CD8-positive, alpha-beta memory T cell (primary cell): ENCODE measurements at regions not wholly inside any gene's neighbourhood (a gene's known extent, or its start where the extent isn't known, plus 50 kb on each side); places are given as distances from the start of the nearest gene placed in this dataset.
"Not testable (repeated sequence)": the region's sequence is repeated elsewhere in the genome, so short reads cannot be mapped to it uniquely, and the experiment has no call there.

ENCODE experiments used
- CTCF ChIA-PET: fragments of 350-600 bp; sonication (Branson Sonifier 250); formaldehyde crosslinking; loops from one replicate; lab custom pipeline; 2021; ENCODE audit warnings: antibody characterized with exemption; lab: Charles Lee
- POLR2A ChIA-PET: fragments of 350-600 bp; sonication (Branson Sonifier 250); formaldehyde crosslinking; loops from one replicate; lab custom pipeline; 2021; ENCODE audit warnings: antibody characterized with exemption; lab: Charles Lee
- DNase-seq, 5 donors: peaks; one replicate each; pipeline versions ENCODE4 v3.0.0 to v3.0.0-alpha.2; 2020 to 2022; ENCODE audit warnings: mixed read lengths in 1 of 5
- H3K27ac ChIP-seq: one replicate; pipeline ENCODE4 v1.7.0; 2013; ENCODE audit warnings: low read depth, mild to moderate bottlenecking, low read length, moderate library complexity
- H3K27me3 ChIP-seq: 2 replicates; pipeline ENCODE4 v1.7.0; 2013; ENCODE audit warnings: low read length, mild to moderate bottlenecking; ENCODE audit not compliant: insufficient read depth, poor library complexity, severe bottlenecking
- H3K36me3 ChIP-seq: 2 replicates; pipeline ENCODE4 v1.7.0; 2013; ENCODE audit warnings: mild to moderate bottlenecking, low read length, moderate library complexity; ENCODE audit not compliant: insufficient read depth
- H3K4me1 ChIP-seq: 2 replicates; pipeline ENCODE4 v1.7.0; 2013; ENCODE audit warnings: mild to moderate bottlenecking, low read length, moderate library complexity; ENCODE audit not compliant: insufficient read depth
- H3K4me3 ChIP-seq: 2 replicates; pipeline ENCODE4 v1.7.0; 2013; ENCODE audit warnings: mild to moderate bottlenecking, low read length
- H3K9me3 ChIP-seq: 2 replicates; pipeline ENCODE4 v1.7.0; 2013; ENCODE audit warnings: mild to moderate bottlenecking, low read length
- H3K27ac Mint-ChIP-seq, 8 donors: one replicate each; pipeline ENCODE4 v1.8.0; 2020 to 2021; ENCODE audit warnings: mixed read lengths in 8 of 8, mild to moderate bottlenecking in 6 of 8, inconsistent platforms in 3 of 8, moderate library complexity in 3 of 8
- H3K27me3 Mint-ChIP-seq, 2 donors: one replicate each; pipeline ENCODE4 v1.8.0; 2020 to 2021; ENCODE audit warnings: mixed read lengths in 2 of 2, mild to moderate bottlenecking in 1 of 2, moderate library complexity in 1 of 2
- H3K36me3 Mint-ChIP-seq, 3 donors: one replicate each; pipeline ENCODE4 v1.8.0; 2020 to 2021; ENCODE audit warnings: mixed read lengths in 3 of 3, inconsistent platforms in 1 of 3, mild to moderate bottlenecking in 1 of 3
- H3K4me1 Mint-ChIP-seq, 3 donors: one replicate each; pipeline ENCODE4 v1.8.0; 2020 to 2021; ENCODE audit warnings: mixed read lengths in 3 of 3, inconsistent platforms in 1 of 3, mild to moderate bottlenecking in 1 of 3
- H3K4me3 Mint-ChIP-seq, 7 donors: one replicate each; pipeline ENCODE4 v1.8.0; 2020 to 2021; ENCODE audit warnings: mixed read lengths in 7 of 7, mild to moderate bottlenecking in 6 of 7, moderate library complexity in 4 of 7, inconsistent platforms in 2 of 7
- H3K9me3 Mint-ChIP-seq, 5 donors: one replicate each; pipeline ENCODE4 v1.8.0; 2020 to 2022; ENCODE audit warnings: mixed read lengths in 5 of 5, mild to moderate bottlenecking in 3 of 5, moderate library complexity in 2 of 5, inconsistent platforms in 1 of 5

DNA sequence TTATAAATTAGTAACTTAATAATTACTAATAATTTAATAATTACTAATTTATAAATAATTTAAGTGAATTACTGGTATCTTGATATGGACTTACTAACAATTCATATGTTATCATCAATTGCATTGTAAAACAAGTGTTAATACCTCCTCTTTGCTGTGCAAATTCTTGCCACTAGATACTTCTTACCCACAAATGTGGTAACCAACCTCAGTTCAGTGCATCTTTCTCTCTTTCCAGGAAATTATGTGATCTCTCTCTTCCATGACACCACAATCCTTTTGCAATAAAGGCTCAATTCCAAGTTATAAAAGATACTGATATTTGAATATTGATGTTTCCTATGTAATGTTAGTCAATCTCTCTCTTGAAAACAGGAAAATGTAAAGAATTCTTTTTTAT is 408.6 kb upstream of the MIR17HG start:
- Mint-ChIP-seq H3K4me3 (no peak overlapping the region), H3K36me3 (no peaks in the 10 kb centered on the region), H3K27ac (no peak overlapping the region), H3K9me3 (peaks cover 0 to 3% (median 0%) of the 10 kb centered on the region in 5 donors), H3K27me3 (no peaks in the 10 kb centered on the region), H3K4me1 (no peaks in the 10 kb centered on the region)
- no peak overlapping the region for H3K4me3 ChIP-seq
- no peaks in the 10 kb centered on the region for H3K4me1 ChIP-seq
- H3K36me3 ChIP-seq, result no peaks in the 10 kb centered on the region
- H3K27me3 ChIP-seq, result no peaks in the 10 kb centered on the region
- CTCF ChIA-PET, result no interaction called here
- no peak overlapping the region for H3K27ac ChIP-seq
- H3K9me3 ChIP-seq, result no peaks in the 10 kb centered on the region
- POLR2A ChIA-PET, result no interaction called here
- no peak for DNase-seq

DNA sequence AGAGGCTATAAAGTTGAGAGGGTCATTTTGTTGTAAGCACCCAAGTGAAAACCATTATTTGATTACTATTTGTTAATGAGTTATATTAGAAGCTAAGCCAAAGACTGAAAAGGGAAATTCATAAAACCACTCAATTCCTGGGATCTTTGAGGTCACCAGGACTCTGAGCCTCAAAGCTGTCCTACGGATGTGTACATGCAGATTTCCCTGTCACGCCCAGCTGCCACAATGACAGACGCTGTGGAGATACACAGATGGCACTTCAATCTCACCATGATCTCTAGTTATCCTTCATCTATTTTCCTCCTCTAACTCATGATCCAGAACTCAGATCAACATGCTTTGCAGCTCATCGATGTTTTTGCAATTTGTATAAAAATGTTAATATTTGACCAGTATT is 403.5 kb upstream of the MIR17HG start:
- CTCF ChIA-PET, result no interaction called here
- Histone ChIP-seq H3K4me3 (no peak overlapping the region), H3K36me3 (no peaks in the 10 kb centered on the region), H3K9me3 (no peaks in the 10 kb centered on the region), H3K27ac (no peak overlapping the region), H3K4me1 (no peaks in the 10 kb centered on the region), H3K27me3 (no peaks in the 10 kb centered on the region)
- Mint-ChIP-seq H3K9me3 (peaks cover 0 to 4% (median 0%) of the 10 kb centered on the region in 5 donors), H3K27me3 (no peaks in the 10 kb centered on the region), H3K4me3 (no peak overlapping the region), H3K4me1 (no peaks in the 10 kb centered on the region), H3K36me3 (no peaks in the 10 kb centered on the region), H3K27ac (no peak overlapping the region)
- POLR2A ChIA-PET, result no interaction called here
- DNase-seq, result no peak

DNA sequence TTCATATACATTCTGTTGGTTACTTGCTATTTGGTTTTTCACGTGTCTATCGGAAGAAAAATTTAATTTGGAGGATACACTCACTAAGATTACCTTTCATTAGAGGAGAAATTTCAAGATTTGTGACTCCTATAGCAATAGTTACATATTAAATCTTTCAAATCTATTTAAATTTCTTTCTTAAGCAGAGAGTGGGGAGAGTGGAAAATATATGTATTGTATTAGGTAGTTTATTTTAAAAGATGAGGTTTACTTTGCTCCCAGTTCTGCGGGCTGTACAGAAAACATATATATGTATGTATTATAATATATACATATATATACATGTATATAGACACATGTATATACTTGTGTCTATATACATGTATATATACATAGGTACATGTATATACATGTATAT is 402.3 kb upstream of the MIR17HG start:
- H3K4me3 Mint-ChIP-seq, H3K27me3 Mint-ChIP-seq, H3K27ac Mint-ChIP-seq, H3K4me1 ChIP-seq, H3K9me3 ChIP-seq, H3K4me3 ChIP-seq, H3K36me3 Mint-ChIP-seq, DNase-seq, CTCF ChIA-PET, H3K4me1 Mint-ChIP-seq, H3K27ac ChIP-seq, POLR2A ChIA-PET, H3K36me3 ChIP-seq, H3K27me3 ChIP-seq: not testable (repeated sequence)
- H3K9me3 Mint-ChIP-seq, result peaks cover 0 to 14% (median 0%) of the 10 kb centered on the region in 5 donors

DNA sequence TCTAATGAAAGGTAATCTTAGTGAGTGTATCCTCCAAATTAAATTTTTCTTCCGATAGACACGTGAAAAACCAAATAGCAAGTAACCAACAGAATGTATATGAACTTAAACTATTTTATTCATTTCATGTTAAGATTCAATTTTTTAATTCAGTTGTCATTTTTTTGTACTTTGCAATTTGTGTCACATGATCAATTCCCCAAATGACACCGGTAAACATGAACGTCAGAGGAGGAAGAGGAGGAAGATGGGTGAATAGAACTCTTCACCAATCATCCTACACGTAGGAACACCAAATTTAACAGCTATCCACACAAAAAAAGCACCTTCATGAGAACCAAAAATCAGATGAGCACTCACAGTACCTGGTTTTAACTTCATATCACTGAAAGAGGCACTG is 401.4 kb upstream of the MIR17HG start:
- H3K27ac ChIP-seq, H3K4me1 Mint-ChIP-seq, DNase-seq, H3K36me3 ChIP-seq, H3K4me3 ChIP-seq, CTCF ChIA-PET, H3K4me1 ChIP-seq, H3K27ac Mint-ChIP-seq, H3K4me3 Mint-ChIP-seq, H3K36me3 Mint-ChIP-seq, POLR2A ChIA-PET, H3K27me3 ChIP-seq, H3K9me3 ChIP-seq, H3K27me3 Mint-ChIP-seq: not testable (repeated sequence)
- H3K9me3 Mint-ChIP-seq, result peaks cover 0 to 16% (median 0%) of the 10 kb centered on the region in 5 donors

DNA sequence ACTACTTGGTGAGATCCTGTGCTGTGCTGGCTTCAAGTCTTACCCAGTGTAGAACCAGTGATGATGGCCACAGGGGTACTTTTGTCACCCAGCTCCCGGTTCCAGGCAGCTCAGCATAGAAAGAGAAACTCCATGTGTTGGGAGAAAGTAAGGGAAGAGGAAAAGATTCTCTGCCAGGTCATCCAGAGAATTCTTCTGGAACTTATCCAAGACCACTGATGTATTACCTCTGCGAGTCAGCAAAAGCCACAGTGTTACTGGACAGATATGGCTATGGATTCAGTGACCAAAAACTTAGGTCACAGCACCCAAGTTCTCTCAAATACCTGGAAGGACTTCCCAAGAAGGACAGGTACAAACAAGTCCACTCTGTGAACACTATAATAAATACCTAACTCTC is 399.5 kb upstream of the MIR17HG start:
- H3K4me1 ChIP-seq, result no peaks in the 10 kb centered on the region

DNA sequence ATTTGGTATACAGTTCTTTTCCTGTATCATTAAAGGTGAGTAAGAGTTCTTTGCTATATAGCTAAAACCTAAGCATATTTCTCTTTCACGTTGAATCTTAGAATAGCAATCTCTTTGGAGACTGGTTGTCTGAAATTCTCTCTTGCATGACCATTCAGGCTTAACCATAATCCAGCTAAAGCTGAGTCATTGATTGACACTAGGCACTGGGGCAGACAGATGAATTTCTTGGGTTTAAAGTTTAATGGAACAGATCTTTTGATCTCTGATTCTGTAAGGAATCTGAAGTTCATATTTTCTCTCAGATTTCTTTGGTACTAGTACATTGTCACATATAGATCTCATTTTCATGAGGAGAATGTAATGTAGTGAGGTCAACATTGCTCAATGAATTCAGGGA is 397.3 kb upstream of the MIR17HG start:
- no peak overlapping the region for H3K4me3 Mint-ChIP-seq
- H3K4me1 Mint-ChIP-seq, result no peaks in the 10 kb centered on the region
- Histone ChIP-seq H3K27me3 (no peaks in the 10 kb centered on the region), H3K9me3 (no peaks in the 10 kb centered on the region), H3K27ac (no peak overlapping the region), H3K4me3 (no peak overlapping the region), H3K4me1 (no peaks in the 10 kb centered on the region), H3K36me3 (no peaks in the 10 kb centered on the region)
- H3K36me3 Mint-ChIP-seq, result no peaks in the 10 kb centered on the region
- H3K27ac Mint-ChIP-seq, result no peak overlapping the region
- H3K9me3 Mint-ChIP-seq, result peaks cover 0 to 24% (median 3%) of the 10 kb centered on the region in 5 donors
- CTCF ChIA-PET, result no interaction called here
- POLR2A ChIA-PET, result no interaction called here
- DNase-seq, result no peak
- no peaks in the 10 kb centered on the region for H3K27me3 Mint-ChIP-seq

More for the DNA sequence above, 399.5 kb upstream of the MIR17HG start:
- no peaks in the 10 kb centered on the region for H3K36me3 Mint-ChIP-seq
- ChIA-PET POLR2A (no interaction called here), CTCF (no interaction called here)
- H3K4me3 ChIP-seq, result no peak overlapping the region
- no peak overlapping the region for H3K4me3 Mint-ChIP-seq
- H3K9me3 ChIP-seq, result no peaks in the 10 kb centered on the region
- H3K27ac Mint-ChIP-seq, result no peak overlapping the region
- no peaks in the 10 kb centered on the region for H3K4me1 Mint-ChIP-seq
- no peak overlapping the region for H3K27ac ChIP-seq
- no peak for DNase-seq
- peaks cover 0 to 20% (median 0%) of the 10 kb centered on the region in 5 donors for H3K9me3 Mint-ChIP-seq
- H3K27me3 Mint-ChIP-seq, result no peaks in the 10 kb centered on the region
- no peaks in the 10 kb centered on the region for H3K27me3 ChIP-seq
- H3K36me3 ChIP-seq, result no peaks in the 10 kb centered on the region

DNA sequence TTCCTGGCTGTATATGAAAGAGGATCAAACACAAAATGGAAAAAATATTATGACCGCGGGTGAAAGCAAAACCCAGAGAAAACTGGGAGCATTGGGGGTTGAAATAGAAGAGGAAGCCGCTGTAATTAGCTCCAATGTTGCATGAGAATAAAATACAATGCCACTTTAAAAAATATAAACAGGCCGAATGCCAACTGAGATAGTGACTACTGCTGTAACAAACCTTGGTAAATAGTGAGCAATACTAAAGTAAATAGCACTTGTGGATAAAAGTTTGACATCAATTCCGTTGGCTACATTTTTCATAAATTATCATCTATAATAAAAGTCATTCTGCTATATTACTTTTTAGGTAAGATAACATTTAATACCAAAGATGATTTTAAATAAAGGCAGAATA is 395.8 kb upstream of the MIR17HG start:
- Mint-ChIP-seq H3K9me3 (peaks cover 0 to 30% (median 3%) of the 10 kb centered on the region in 5 donors), H3K4me3 (no peak overlapping the region), H3K27ac (no peak overlapping the region), H3K4me1 (no peaks in the 10 kb centered on the region), H3K36me3 (no peaks in the 10 kb centered on the region), H3K27me3 (no peaks in the 10 kb centered on the region)
- no peaks in the 10 kb centered on the region for H3K36me3 ChIP-seq
- ChIA-PET CTCF (no interaction called here), POLR2A (no interaction called here)
- H3K9me3 ChIP-seq, result no peaks in the 10 kb centered on the region
- no peak overlapping the region for H3K4me3 ChIP-seq
- DNase-seq, result no peak
- no peak overlapping the region for H3K27ac ChIP-seq
- H3K4me1 ChIP-seq, result no peaks in the 10 kb centered on the region
- H3K27me3 ChIP-seq, result no peaks in the 10 kb centered on the region

DNA sequence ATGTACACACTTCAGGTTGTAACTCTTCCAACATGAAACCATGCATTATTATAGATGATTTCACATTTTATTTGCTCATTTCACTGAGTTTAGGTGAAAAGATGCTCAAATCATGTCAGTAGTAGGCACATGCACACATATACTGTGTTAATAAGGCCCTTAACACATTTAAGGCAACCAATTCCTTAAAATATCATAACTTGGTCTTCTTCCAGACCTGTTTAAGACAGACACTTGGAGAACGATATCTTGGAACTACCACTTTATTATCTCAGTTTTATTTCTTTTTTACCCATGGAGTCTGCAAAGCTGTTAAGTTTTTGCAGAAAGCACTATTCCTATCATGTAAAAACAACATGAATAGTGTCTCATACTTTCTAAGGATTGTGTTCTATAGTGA is 395.2 kb upstream of the MIR17HG start:
- CTCF ChIA-PET, result no interaction called here
- H3K27ac Mint-ChIP-seq, result no peak overlapping the region
- no peaks in the 10 kb centered on the region for H3K36me3 Mint-ChIP-seq
- Histone ChIP-seq H3K9me3 (no peaks in the 10 kb centered on the region), H3K27ac (no peak overlapping the region), H3K36me3 (no peaks in the 10 kb centered on the region), H3K4me3 (no peak overlapping the region), H3K4me1 (no peaks in the 10 kb centered on the region), H3K27me3 (no peaks in the 10 kb centered on the region)
- no peaks in the 10 kb centered on the region for H3K27me3 Mint-ChIP-seq
- POLR2A ChIA-PET, result no interaction called here
- H3K4me3 Mint-ChIP-seq, result no peak overlapping the region
- DNase-seq, result no peak
- H3K9me3 Mint-ChIP-seq, result peaks cover 0 to 31% (median 0%) of the 10 kb centered on the region in 5 donors
- H3K4me1 Mint-ChIP-seq, result no peaks in the 10 kb centered on the region

DNA sequence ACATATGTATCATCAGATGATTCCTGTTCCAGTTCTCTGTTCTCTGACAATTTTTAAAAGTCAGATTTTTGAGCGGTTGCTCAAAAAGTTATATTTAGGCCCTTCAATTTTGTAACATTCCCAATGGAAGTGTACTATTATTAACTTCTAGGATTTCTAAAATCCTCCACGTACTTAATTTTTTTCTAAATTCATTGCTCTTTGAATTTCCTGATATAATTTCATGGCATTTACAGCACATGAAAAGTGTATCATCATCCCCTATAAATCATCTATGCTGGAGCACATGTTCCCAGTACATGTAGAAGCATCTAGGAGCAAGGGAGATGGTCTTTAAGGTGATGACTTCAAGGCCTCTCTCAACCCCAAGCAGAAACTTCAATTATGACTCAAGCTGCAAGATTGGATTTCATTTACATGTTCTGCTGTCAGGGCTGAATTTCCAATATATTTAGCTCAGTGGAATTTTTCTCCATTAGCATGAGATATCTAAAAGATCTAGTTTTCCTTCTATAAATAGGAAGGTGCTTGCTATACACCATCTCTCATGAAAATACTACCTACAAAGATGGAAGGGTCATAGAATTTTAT is 392.8 kb upstream of the MIR17HG start:
- DNase-seq, result no peak
- no peaks in the 10 kb centered on the region for H3K27me3 Mint-ChIP-seq
- CTCF ChIA-PET, result no interaction called here
- no peak overlapping the region for H3K27ac Mint-ChIP-seq
- no peaks in the 10 kb centered on the region for H3K9me3 ChIP-seq
- no peak overlapping the region for H3K27ac ChIP-seq
- H3K9me3 Mint-ChIP-seq, result peaks cover 0 to 20% (median 0%) of the 10 kb centered on the region in 5 donors
- no peaks in the 10 kb centered on the region for H3K27me3 ChIP-seq
- H3K4me3 Mint-ChIP-seq, result no peak overlapping the region
- no peak overlapping the region for H3K4me3 ChIP-seq
- no peaks in the 10 kb centered on the region for H3K4me1 Mint-ChIP-seq
- no peaks in the 10 kb centered on the region for H3K4me1 ChIP-seq
- POLR2A ChIA-PET, result no interaction called here
- no peaks in the 10 kb centered on the region for H3K36me3 Mint-ChIP-seq
- no peaks in the 10 kb centered on the region for H3K36me3 ChIP-seq
